ENCODE measurements at regions not wholly inside any gene's neighbourhood (a gene's known extent, or its start where the extent isn't known, plus 50 kb on each side); places are given as distances from the start of the nearest gene placed in this dataset. TPM values are rescaled to one million over a fixed set of nuclear protein-coding genes. Genes with fewer than 3 reads are reported as not detected.

DNA sequence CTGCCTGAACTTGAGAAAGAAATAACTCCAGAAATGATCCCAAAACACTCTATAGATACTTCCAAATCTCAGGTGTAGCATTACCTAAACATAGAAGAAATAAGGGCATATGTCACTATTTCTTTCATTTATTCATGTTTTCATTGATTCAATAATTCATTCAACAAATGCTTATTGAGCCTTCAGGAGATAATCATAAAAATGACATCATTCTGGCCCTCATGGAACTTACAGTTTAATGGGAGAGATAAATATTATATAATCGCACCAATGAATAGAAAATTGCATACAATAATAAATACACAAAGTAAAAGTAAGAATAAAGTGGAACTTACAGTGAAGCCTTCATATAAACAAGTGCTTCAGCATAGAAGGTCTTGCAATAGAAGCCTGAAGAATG, 58.1 kb upstream of the NR2F2 start:
- Histone ChIP-seq H3K9me2 (replicated peaks; ENCODE audit: insufficient read depth, low read length) (no peaks in the 10 kb centered on the region), H4K20me1 (ENCODE audit: insufficient read depth, low read depth, low read length) (no peaks in the 10 kb centered on the region), H3K27ac (ENCODE audit: low read length) (no peak overlapping the region), H3K4me2 (ENCODE audit: low read depth, low read length, poor library complexity, severe bottlenecking) (no peak overlapping the region), H3K27me3 (ENCODE audit: low read length) (no peaks in the 10 kb centered on the region), H3K4me3 (ENCODE audit: low read length) (no peak overlapping the region), H3K9ac (ENCODE audit: low read length) (no peak overlapping the region), H2AFZ (ENCODE audit: low read length) (no peak overlapping the region), H3K36me3 (ENCODE audit: insufficient read depth, low read length) (no peaks in the 10 kb centered on the region), H3K79me2 (ENCODE audit: low read length) (no peaks in the 10 kb centered on the region), H3K9me3 (ENCODE audit: low read length) (peaks cover 48% of the 10 kb centered on the region), H3K4me1 (ENCODE audit: low read length) (no peaks in the 10 kb centered on the region)
- no peak for DNase-seq

DNA sequence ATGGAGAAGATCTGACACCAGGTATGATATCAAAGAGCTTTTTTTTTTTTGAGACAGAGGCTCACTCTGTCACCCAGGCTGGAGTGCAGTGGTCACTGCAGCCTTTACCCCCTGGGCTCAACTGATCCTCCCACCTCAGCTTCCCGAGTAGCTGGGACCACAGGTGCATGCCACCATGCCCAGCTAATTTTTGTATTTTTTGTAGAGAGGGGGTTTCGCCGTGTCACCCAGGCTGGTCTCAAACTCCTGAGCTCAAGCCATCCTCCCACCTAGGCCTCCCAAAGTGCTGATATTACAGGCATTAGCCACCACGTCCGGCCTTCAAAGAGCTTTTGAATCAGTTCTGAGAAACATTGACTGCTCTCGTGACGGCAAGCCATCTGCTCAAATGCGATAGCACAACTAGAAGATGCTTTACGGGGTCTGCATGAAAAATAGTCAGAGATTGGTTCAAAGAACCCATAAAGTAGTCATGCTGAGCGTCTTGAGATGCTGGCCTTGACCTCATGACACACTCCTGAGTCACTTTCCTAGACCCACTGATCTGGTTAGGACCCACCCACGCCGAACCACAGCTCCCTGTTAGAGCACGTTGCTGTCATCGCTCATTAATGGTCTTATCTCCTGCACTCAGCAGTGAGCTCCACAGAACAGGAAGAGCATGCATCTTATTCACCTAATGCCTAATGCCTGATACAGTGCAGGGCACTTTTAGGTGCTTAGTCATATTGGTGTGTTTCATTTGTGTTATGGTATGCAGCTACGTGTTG, 57.0 kb upstream of the NR2F2 start:
- no peak for DNase-seq
- H3K36me3 ChIP-seq (ENCODE audit: insufficient read depth, low read length): no peaks in the 10 kb centered on the region
- H3K9me3 ChIP-seq (ENCODE audit: low read length): peaks cover 43% of the 10 kb centered on the region
- H3K4me1 ChIP-seq (ENCODE audit: low read length): no peaks in the 10 kb centered on the region
- H3K79me2 ChIP-seq (ENCODE audit: low read length): no peaks in the 10 kb centered on the region
- H4K20me1 ChIP-seq (ENCODE audit: insufficient read depth, low read depth, low read length): no peaks in the 10 kb centered on the region
- H3K27ac ChIP-seq (ENCODE audit: low read length): no peak overlapping the region
- H3K27me3 ChIP-seq (ENCODE audit: low read length): no peaks in the 10 kb centered on the region
- no peaks in the 10 kb centered on the region for H3K9me2 ChIP-seq (replicated peaks; ENCODE audit: insufficient read depth, low read length)
- H3K4me3 ChIP-seq (ENCODE audit: low read length): no peak overlapping the region
- H3K4me2 ChIP-seq (ENCODE audit: low read depth, low read length, poor library complexity, severe bottlenecking): no peak overlapping the region
- no peak overlapping the region for H3K9ac ChIP-seq (ENCODE audit: low read length)
- H2AFZ ChIP-seq (ENCODE audit: low read length): no peak overlapping the region

DNA sequence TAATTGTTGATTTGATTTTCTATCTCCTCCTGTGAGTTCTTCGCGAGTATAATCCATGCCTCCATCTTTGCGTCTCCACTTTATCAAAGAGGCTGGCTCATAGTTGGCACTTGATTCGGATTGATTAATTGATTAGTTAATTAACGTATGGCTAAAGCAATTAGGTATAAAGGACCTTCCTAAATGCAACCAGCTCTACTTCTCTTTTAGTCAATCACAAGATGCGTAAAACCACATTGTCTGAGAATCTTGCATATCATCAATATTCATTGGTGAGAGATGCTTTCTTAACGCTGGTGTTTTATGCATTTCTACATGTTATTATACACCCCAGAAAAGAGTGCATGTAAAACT, 56.4 kb upstream of the NR2F2 start:
- Histone ChIP-seq H3K36me3 (ENCODE audit: insufficient read depth, low read length) (no peaks in the 10 kb centered on the region), H3K9me3 (ENCODE audit: low read length) (peaks cover 45% of the 10 kb centered on the region), H4K20me1 (ENCODE audit: insufficient read depth, low read depth, low read length) (no peaks in the 10 kb centered on the region), H3K27me3 (ENCODE audit: low read length) (no peaks in the 10 kb centered on the region), H3K79me2 (ENCODE audit: low read length) (no peaks in the 10 kb centered on the region), H2AFZ (ENCODE audit: low read length) (no peak overlapping the region), H3K4me2 (ENCODE audit: low read depth, low read length, poor library complexity, severe bottlenecking) (no peak overlapping the region), H3K9ac (ENCODE audit: low read length) (no peak overlapping the region), H3K4me3 (ENCODE audit: low read length) (no peak overlapping the region), H3K27ac (ENCODE audit: low read length) (no peak overlapping the region), H3K9me2 (replicated peaks; ENCODE audit: insufficient read depth, low read length) (no peaks in the 10 kb centered on the region), H3K4me1 (ENCODE audit: low read length) (no peaks in the 10 kb centered on the region)
- DNase-seq: no peak

DNA sequence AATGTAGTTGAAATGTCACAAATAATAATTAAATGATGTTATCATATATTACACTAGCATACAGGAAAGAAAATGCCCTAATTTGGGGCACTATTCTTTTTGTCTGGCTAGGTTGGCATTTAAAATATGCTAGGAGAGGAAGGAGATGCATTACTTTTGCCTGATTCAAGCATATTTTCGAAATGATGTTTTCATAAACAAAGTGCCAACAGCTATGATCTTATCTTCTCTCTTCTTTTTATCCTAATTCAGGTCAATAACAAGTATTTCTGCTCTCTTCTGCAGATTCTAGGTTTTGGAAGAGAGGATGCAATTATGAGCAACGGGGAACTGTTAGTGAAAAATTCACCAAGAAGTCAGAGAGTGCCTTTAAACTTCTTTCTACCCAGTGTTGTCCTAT, 55.8 kb upstream of the NR2F2 start:
- H3K27me3 ChIP-seq (ENCODE audit: low read length): no peaks in the 10 kb centered on the region
- no peaks in the 10 kb centered on the region for H3K79me2 ChIP-seq (ENCODE audit: low read length)
- H2AFZ ChIP-seq (ENCODE audit: low read length): no peak overlapping the region
- no peaks in the 10 kb centered on the region for H4K20me1 ChIP-seq (ENCODE audit: insufficient read depth, low read depth, low read length)
- H3K4me3 ChIP-seq (ENCODE audit: low read length): no peak overlapping the region
- H3K4me2 ChIP-seq (ENCODE audit: low read depth, low read length, poor library complexity, severe bottlenecking): no peak overlapping the region
- H3K9ac ChIP-seq (ENCODE audit: low read length): no peak overlapping the region
- H3K9me3 ChIP-seq (ENCODE audit: low read length): peaks cover 48% of the 10 kb centered on the region
- H3K27ac ChIP-seq (ENCODE audit: low read length): no peak overlapping the region
- H3K36me3 ChIP-seq (ENCODE audit: insufficient read depth, low read length): no peaks in the 10 kb centered on the region
- no peaks in the 10 kb centered on the region for H3K9me2 ChIP-seq (replicated peaks; ENCODE audit: insufficient read depth, low read length)
- DNase-seq: no peak
- H3K4me1 ChIP-seq (ENCODE audit: low read length): no peaks in the 10 kb centered on the region

DNA sequence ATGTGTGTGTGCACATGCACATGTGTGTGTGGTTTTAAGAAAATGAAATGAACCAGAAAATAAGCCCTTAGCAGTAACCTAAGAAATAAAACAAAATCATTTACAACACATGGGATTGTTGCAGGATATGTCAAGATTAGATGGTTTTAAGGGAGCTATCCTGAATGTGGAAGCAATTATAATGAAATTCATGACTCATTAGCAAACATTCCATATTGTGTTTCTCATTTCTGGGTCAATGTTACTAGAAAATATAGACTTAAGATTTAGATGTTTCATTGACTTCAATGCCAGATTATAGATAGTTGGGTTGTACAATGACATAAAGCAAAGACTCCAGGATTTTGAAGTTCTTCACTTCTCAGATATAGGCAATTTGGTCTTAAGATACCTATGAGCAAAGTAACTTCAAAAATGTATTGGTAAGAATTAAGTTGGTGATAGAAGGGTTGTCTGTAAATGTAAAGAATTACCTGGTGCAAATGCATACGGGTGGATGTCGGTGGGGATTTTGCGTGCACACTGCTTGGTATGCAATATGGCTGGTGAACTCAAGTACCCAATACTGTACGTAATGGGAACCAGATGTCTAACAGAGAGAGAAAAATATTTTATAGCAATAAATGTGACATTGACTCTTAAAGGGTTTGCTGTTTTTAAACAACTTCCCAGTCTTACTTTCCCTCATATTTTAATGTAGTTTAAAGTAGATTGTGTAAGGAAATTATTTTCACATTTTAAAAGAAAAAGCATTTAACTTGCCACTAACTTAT, 53.9 kb upstream of the NR2F2 start:
- Histone ChIP-seq H3K79me2 (ENCODE audit: low read length) (no peaks in the 10 kb centered on the region), H2AFZ (ENCODE audit: low read length) (no peak overlapping the region), H3K27me3 (ENCODE audit: low read length) (no peaks in the 10 kb centered on the region), H3K4me1 (ENCODE audit: low read length) (no peaks in the 10 kb centered on the region), H3K9ac (ENCODE audit: low read length) (no peak overlapping the region), H3K4me3 (ENCODE audit: low read length) (no peak overlapping the region), H3K9me3 (ENCODE audit: low read length) (peaks cover 42% of the 10 kb centered on the region), H4K20me1 (ENCODE audit: insufficient read depth, low read depth, low read length) (no peaks in the 10 kb centered on the region), H3K4me2 (ENCODE audit: low read depth, low read length, poor library complexity, severe bottlenecking) (no peak overlapping the region), H3K36me3 (ENCODE audit: insufficient read depth, low read length) (no peaks in the 10 kb centered on the region), H3K9me2 (replicated peaks; ENCODE audit: insufficient read depth, low read length) (no peaks in the 10 kb centered on the region), H3K27ac (ENCODE audit: low read length) (no peak overlapping the region)
- no peak for DNase-seq

Small RNA genes in the stretch of these regions (small RNA-seq; reads per million reads assigned to genes)
- gene AC012409.4 (not detected), gene RNU2-3P (1.6 reads per million, percentile 44 among the genes with 10 or more reads in this experiment)

All from Karpas-422 (cell line).